ENCODE measurements at regions not wholly inside any gene's neighbourhood (a gene's known extent, or its start where the extent isn't known, plus 50 kb on each side); places are given as distances from the start of the nearest gene placed in this dataset.

GRCh38 chr1:213750231-213751063, 237.3 kb upstream of the PROX1 start (continued):
- no peak for TF ChIP-seq EZH2phosphoT487 (IDR thresholded peaks at IDR 0.05; ENCODE audit: borderline replicate concordance, low read depth)
- no peak for TF ChIP-seq GATA2 (CRISPR knock-in tag; IDR thresholded peaks at IDR 0.05)

- Histone ChIP-seq H3K4me2 (no peak overlapping the region), H3K36me3 (replicated peaks in 1 of 2; ENCODE audit: control insufficient read depth in 1 of 2, insufficient read depth in 2 of 2, low read length in 1 of 2) (no peaks in the 10 kb centered on the region), H3K4me3 (ENCODE audit: low read depth in 2 of 2, low read length in 1 of 2) (no peak overlapping the region), H3K27me3 (ENCODE audit: insufficient read depth) (no peaks in the 10 kb centered on the region), H4K20me1 (ENCODE audit: insufficient read depth) (no peaks in the 10 kb centered on the region), H3F3A (replicated peaks; ENCODE audit: insufficient read depth) (no peaks in the 10 kb centered on the region), H3K27ac (ENCODE audit: low read depth in 2 of 2, low read length in 1 of 2) (no peak overlapping the region), H3K79me2 (ENCODE audit: insufficient read depth) (no peaks in the 10 kb centered on the region), H3K9me2 (no peaks in the 10 kb centered on the region), H2AFZ (ENCODE audit: low read depth) (no peak overlapping the region), H3K9ac (no peak overlapping the region), H3K9me3 (no peaks in the 10 kb centered on the region), H3K4me1 (ENCODE audit: control insufficient read depth in 1 of 2, insufficient read depth in 2 of 2, low read depth in 1 of 2, low read length in 1 of 2) (peaks cover 0 to 6% of the 10 kb centered on the region in 2 experiments; a peak in 1 of 4 replicates)
- POLR2A ChIA-PET = no interaction called here
- DNase-seq = peak; percentile 18
- TF ChIP-seq GATA2 (CRISPR knock-in tag; IDR thresholded peaks at IDR 0.05) (peak; percentile 61; the same call in 1 of the 2 replicates), ELF1 (IDR thresholded peaks at IDR 0.05) (no peak)
- WGBS (ENCODE audit: low lambda C conversion rate) = 10% methylated on average over 1 of the region's 1 CpG
- CTCF ChIA-PET = no interaction called here
Measured at GRCh38 chr1:213751064-213751397, 236.7 kb upstream of the PROX1 start.

- no peaks in the 10 kb centered on the region for H3F3A ChIP-seq (replicated peaks; ENCODE audit: insufficient read depth)
- no peaks in the 10 kb centered on the region for H3K36me3 ChIP-seq (replicated peaks in 1 of 2; ENCODE audit: control insufficient read depth in 1 of 2, insufficient read depth in 2 of 2, low read length in 1 of 2)
- H3K9me2 ChIP-seq = no peaks in the 10 kb centered on the region
- no peak overlapping the region for H3K27ac ChIP-seq (ENCODE audit: low read depth in 2 of 2, low read length in 1 of 2)
- H4K20me1 ChIP-seq (ENCODE audit: insufficient read depth) = no peaks in the 10 kb centered on the region
- DNase-seq = peak; percentile 32
- ChIA-PET CTCF (no interaction called here), POLR2A (no interaction called here)
- no peak overlapping the region for H2AFZ ChIP-seq (ENCODE audit: low read depth)
- TF ChIP-seq GABPA (IDR thresholded peaks at IDR 0.05; ENCODE audit: low read depth) (no peak), EZH2phosphoT487 (IDR thresholded peaks at IDR 0.05; ENCODE audit: borderline replicate concordance, low read depth) (no peak), SMC3 (IDR thresholded peaks at IDR 0.05; ENCODE audit: low read depth, low read length) (no peak), NRF1 (IDR thresholded peaks at IDR 0.05; ENCODE audit: low read depth, low read length) (no peak), POLR2AphosphoS5 (IDR thresholded peaks at IDR 0.05; ENCODE audit: low read depth, low read length) (no peak), RXRA (IDR thresholded peaks at IDR 0.05; ENCODE audit: borderline replicate concordance, low read depth) (no peak), USF1 (IDR thresholded peaks at IDR 0.05; ENCODE audit: borderline replicate concordance, low read depth) (no peak), ZBTB33 (IDR thresholded peaks at IDR 0.05; ENCODE audit: borderline replicate concordance, low read depth) (no peak), RFX5 (IDR thresholded peaks at IDR 0.05; ENCODE audit: low read length) (no peak), FOSL2 (IDR thresholded peaks at IDR 0.05; ENCODE audit: borderline replicate concordance, low read depth) (no peak), TCF12 (IDR thresholded peaks at IDR 0.05) (no peak), ELF1 (IDR thresholded peaks at IDR 0.05) (no peak)
- H3K4me2 ChIP-seq = no peak overlapping the region
- no peaks in the 10 kb centered on the region for H3K9me3 ChIP-seq
- no peak overlapping the region for H3K9ac ChIP-seq
- no peaks in the 10 kb centered on the region for H3K27me3 ChIP-seq (ENCODE audit: insufficient read depth)
- H3K79me2 ChIP-seq (ENCODE audit: insufficient read depth) = no peaks in the 10 kb centered on the region
- H3K4me1 ChIP-seq (ENCODE audit: control insufficient read depth in 1 of 2, insufficient read depth in 2 of 2, low read depth in 1 of 2, low read length in 1 of 2) = peaks cover 0 to 6% of the 10 kb centered on the region in 2 experiments; a peak in 1 of 4 replicates
- 18% methylated on average over 6 of the region's 6 CpGs for WGBS (ENCODE audit: low lambda C conversion rate)
- no peak overlapping the region for H3K4me3 ChIP-seq (ENCODE audit: low read depth in 2 of 2, low read length in 1 of 2)
Measured at GRCh38 chr1:213759359-213760181, 228.2 kb upstream of the PROX1 start.

All from SK-N-SH (cell line).